GM21367 (cell line): ENCODE measurements at regions not wholly inside any gene's neighbourhood (a gene's known extent, or its start where the extent isn't known, plus 50 kb on each side); places are given as distances from the start of the nearest gene placed in this dataset.
"Not testable (repeated sequence)": the region's sequence is repeated elsewhere in the genome, so short reads cannot be mapped to it uniquely, and the experiment has no call there.

Source experiments
- ATAC-seq: cut with Tn5 transposase; IDR thresholded peaks from one replicate; pipeline ENCODE4 v1.9.1; 2021; ENCODE audit not compliant: unreplicated experiment

- no peak for ATAC-seq
Measured at GRCh38 chr3:90056281-90057032, 949.0 kb downstream of the EPHA3 start.

DNA sequence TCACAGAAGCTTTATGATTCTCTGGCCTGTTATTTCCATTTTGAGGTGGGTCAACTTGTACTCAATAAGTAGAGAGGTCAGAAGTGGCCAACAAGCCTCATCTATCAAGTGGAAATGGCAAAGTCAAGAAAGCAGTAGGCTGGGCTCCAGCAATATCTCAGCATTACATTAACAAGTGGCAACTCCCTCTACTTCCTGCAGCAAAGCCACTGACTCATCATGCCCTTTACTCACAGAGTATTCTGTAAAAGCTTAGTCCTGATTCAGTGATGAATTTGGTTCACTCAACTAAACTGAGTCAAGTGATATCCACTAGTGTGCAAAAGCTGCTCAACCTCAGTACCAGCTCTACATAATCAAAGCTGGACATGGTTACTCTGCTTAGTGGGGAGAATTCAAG lies 954.6 kb downstream of the EPHA3 start:
- no peak for ATAC-seq

GRCh38 chr3:90062631-90063200 lies 955.3 kb downstream of the EPHA3 start:
- ATAC-seq: no peak

GRCh38 chr3:90068783-90069182 lies 961.4 kb downstream of the EPHA3 start:
- ATAC-seq: no peak

DNA sequence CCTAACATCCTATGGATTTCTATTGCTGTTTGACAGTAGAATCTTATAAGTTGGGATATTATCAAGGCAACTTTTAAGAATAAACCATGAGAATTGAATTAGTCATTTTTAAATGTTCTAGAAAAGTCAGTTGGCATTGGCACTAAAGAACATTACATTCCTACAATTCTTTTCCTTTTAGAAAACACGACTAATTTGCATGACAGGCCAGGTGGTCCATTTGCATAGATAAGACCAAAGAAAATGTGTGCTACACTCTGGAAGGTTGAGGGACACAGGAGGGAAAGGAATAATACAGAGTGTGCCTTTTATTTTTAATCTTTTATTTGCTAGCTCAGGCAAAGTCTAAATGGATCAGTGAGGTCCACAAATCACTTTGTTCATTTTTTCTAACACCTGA lies 962.3 kb downstream of the EPHA3 start:
- ATAC-seq: no peak

GRCh38 chr3:90076136-90076535 lies 968.7 kb downstream of the EPHA3 start:
- ATAC-seq: no peak

DNA sequence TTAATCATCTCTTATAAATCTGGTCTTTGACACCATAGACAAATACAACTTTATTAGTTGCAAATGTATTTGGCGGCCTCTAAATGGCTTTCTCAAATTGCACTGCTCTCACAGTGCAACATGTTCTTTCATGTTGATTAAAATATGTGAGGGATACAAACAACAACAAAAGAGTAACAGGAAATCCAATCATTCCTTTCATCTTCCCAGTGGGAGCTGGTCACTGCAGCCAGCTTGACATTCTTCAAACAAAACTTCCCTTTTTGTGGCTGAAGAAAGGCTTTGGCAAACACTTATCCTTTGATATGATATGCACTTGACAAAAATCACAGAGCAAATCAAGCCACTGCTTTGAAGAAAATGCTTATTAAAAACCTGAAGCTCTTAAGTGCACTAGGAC lies 973.6 kb downstream of the EPHA3 start:
- no peak for ATAC-seq

DNA sequence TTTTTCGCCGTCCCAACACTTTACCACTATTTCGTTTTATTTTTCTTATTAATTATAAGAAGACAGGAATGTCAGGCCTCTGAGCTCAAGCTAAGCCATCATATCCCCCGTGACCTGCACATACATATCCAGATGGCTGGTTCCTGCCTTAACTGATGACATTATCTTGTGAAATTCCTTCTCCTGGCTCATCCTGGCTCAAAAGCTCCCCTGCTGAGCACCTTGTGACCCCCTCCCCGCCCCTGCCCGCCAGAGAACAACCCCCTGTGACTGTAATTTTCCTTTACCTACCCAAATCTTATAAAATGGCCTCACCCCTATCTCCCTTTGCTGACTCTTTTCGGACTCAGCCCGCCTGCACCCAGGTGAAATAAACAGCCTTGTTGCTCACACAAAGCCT lies 978.9 kb downstream of the EPHA3 start:
- not testable (repeated sequence) for ATAC-seq

GRCh38 chr3:90087703-90088102 lies 980.3 kb downstream of the EPHA3 start:
- ATAC-seq: no peak

GRCh38 chr3:90091549-90091948 lies 984.1 kb downstream of the EPHA3 start:
- ATAC-seq: peak; percentile 67

GRCh38 chr3:90092994-90093393 lies 985.6 kb downstream of the EPHA3 start:
- no peak for ATAC-seq

GRCh38 chr3:90095811-90096210 lies 988.4 kb downstream of the EPHA3 start:
- no peak for ATAC-seq

- no peak for ATAC-seq
Measured at GRCh38 chr3:90099493-90099892, 992.1 kb downstream of the EPHA3 start.

DNA sequence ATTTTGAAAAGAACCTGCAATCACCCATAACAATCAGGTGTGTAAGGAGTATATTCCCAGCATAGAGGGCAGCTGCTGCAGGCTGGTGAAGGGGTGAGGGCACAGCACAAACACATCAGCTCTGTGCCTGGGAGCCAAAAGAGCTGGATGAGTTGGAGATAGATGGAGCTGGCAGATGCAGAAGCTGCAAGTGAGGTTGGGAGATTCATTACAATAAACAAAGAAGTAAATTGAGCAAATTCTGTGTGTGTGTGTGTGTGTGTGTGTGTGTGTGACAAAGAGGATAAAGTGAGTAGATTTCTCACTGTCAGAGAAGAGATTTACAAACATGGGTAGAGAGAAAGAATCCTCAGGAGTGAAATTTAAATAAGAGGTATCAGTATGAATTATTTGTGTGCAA lies 994.7 kb downstream of the EPHA3 start:
- no peak for ATAC-seq

DNA sequence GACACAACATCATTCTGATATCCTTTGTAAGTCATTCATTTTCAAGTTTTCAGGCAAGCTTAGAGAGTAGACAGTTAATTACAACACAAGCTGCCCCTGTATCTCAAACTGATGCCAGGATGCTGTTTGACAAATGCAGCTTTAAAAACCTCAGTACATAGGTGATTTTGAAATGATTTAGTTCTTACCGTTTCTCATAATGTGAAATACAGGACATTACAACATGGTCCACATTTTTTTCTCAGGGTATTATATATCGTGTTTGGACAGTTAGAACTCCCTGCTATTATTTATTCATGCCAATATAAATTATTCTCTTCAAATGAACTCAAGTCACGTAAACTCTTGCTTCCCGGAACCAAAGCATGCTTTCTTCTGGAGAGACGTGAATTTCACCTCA lies 1013.9 kb downstream of the EPHA3 start:
- ATAC-seq: no peak

GRCh38 chr3:90128391-90128790 lies 1021.0 kb downstream of the EPHA3 start:
- no peak for ATAC-seq

GRCh38 chr3:90129730-90130129 lies 1022.3 kb downstream of the EPHA3 start:
- no peak for ATAC-seq

- no peak for ATAC-seq
Measured at GRCh38 chr3:90132197-90132596, 1024.8 kb downstream of the EPHA3 start.

DNA sequence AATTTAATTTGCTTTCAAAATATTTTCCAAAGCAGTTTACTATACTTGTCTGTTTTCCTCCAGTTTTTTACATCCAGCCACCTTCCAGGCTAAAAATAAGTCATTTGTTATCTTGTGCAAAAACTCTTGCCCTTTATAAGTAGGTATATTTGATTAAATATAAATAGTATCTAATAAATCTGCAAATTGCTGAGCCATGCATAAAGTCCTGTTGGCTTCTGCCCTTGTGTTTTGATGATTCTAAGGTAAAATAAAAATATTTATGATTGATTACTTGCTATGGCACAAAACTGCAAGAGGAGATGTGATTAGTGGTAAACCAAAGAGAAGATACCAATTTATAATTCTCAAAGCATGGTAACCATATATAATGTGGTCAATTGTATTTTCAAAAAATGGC lies 1026.7 kb downstream of the EPHA3 start:
- ATAC-seq: no peak

DNA sequence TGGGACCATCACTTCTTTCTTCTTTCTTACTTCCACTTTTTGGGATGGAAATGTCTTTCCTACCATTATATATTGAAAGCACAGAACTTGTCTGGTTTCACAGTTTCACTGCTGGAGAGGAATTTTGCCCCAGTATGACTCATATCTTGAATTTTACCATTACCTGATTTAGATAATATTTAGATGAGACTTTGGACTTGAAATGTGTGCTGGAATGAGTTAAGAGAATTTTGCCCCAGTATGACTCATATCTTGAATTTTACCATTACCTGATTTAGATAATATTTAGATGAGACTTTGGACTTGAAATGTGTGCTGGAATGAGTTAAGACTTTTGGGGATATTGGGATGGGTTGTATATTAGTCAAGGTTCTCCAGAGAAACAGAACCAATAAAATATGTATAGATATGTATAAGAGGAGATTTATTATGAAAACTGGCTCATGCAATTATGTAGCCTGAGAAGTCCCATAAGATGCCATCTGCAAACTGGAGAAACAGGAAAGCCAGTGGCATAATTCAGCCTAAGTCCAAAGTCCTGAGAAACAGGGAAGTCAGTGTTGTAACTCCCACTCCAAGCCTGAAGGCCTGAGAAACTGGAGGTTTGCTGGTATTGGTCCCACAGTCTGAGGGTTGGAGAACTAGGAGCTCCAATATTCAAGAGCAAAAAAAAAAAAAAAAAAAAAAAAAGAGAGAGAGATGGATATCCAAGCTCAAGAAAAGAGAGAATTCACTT lies 1029.2 kb downstream of the EPHA3 start:
- no peak for ATAC-seq

GRCh38 chr3:90145094-90145860 lies 1037.9 kb downstream of the EPHA3 start:
- ATAC-seq: no peak
